HG03439 (cell line): ENCODE measurements at regions not wholly inside any gene's neighbourhood (a gene's known extent, or its start where the extent isn't known, plus 50 kb on each side); places are given as distances from the start of the nearest gene placed in this dataset.
"Not testable (repeated sequence)": the region's sequence is repeated elsewhere in the genome, so short reads cannot be mapped to it uniquely, and the experiment has no call there.

Source experiments
- ATAC-seq: cut with Tn5 transposase; IDR thresholded peaks from one replicate; pipeline ENCODE4 v1.9.1; 2021; ENCODE audit warnings: mild to moderate bottlenecking, moderate library complexity; ENCODE audit not compliant: unreplicated experiment

- no peak for ATAC-seq
Observed at GRCh38 chr12:28770322-28770721, 378.8 kb upstream of the FAR2 start.

- ATAC-seq = no peak
Observed at GRCh38 chr12:28771968-28772367, 377.1 kb upstream of the FAR2 start.

GRCh38 chr12:28775556-28775955, 373.5 kb upstream of the FAR2 start:
- ATAC-seq = no peak

GRCh38 chr12:28776220-28776619, 372.9 kb upstream of the FAR2 start:
- ATAC-seq = no peak

- ATAC-seq = no peak
Observed at GRCh38 chr12:28776913-28777422, 372.1 kb upstream of the FAR2 start.

GRCh38 chr12:28777603-28778365, 371.3 kb upstream of the FAR2 start:
- no peak for ATAC-seq

GRCh38 chr12:28780096-28780495, 369.0 kb upstream of the FAR2 start:
- no peak for ATAC-seq

- no peak for ATAC-seq
Observed at GRCh38 chr12:28780960-28781359, 368.1 kb upstream of the FAR2 start.

- ATAC-seq = no peak
Observed at GRCh38 chr12:28781671-28782652, 367.1 kb upstream of the FAR2 start.

GRCh38 chr12:28782812-28783211, 366.3 kb upstream of the FAR2 start:
- ATAC-seq = no peak

GRCh38 chr12:28787151-28787550, 361.9 kb upstream of the FAR2 start:
- ATAC-seq = no peak

- not testable (repeated sequence) for ATAC-seq
Observed at GRCh38 chr12:28788256-28788655, 360.8 kb upstream of the FAR2 start.

GRCh38 chr12:28793581-28794151, 355.4 kb upstream of the FAR2 start:
- no peak for ATAC-seq

GRCh38 chr12:28794211-28794610, 354.9 kb upstream of the FAR2 start:
- no peak for ATAC-seq

GRCh38 chr12:28794786-28795185, 354.3 kb upstream of the FAR2 start:
- no peak for ATAC-seq

GRCh38 chr12:28795311-28795710, 353.8 kb upstream of the FAR2 start:
- ATAC-seq = no peak

- ATAC-seq = no peak
Observed at GRCh38 chr12:28799348-28799747, 349.7 kb upstream of the FAR2 start.

- no peak for ATAC-seq
Observed at GRCh38 chr12:28800129-28800528, 348.9 kb upstream of the FAR2 start.

GRCh38 chr12:28802706-28803438, 346.2 kb upstream of the FAR2 start:
- ATAC-seq = no peak

- no peak for ATAC-seq
Observed at GRCh38 chr12:28807535-28807934, 341.5 kb upstream of the FAR2 start.

- no peak for ATAC-seq
Observed at GRCh38 chr12:28811457-28811856, 337.6 kb upstream of the FAR2 start.
